ENCODE measurements at regions not wholly inside any gene's neighbourhood (a gene's known extent, or its start where the extent isn't known, plus 50 kb on each side); places are given as distances from the start of the nearest gene placed in this dataset.

- no peak for TF ChIP-seq CTCF (IDR thresholded peaks at IDR 0.05)
- no peak for TF ChIP-seq POLR2A (IDR thresholded peaks at IDR 0.05)
These were observed 205.0 kb upstream of the RAG2 start for GRCh38 chr11:36803084-36803483.

All from uterus (tissue), 2 donors.